Stimulated activated CD4-positive, alpha-beta T cell treated with anti-CD3 and anti-CD28 coated beads, TNF-alpha, amount 100 ng/mL, for 24 hours (primary cell): ENCODE measurements at regions not wholly inside any gene's neighbourhood (a gene's known extent, or its start where the extent isn't known, plus 50 kb on each side); places are given as distances from the start of the nearest gene placed in this dataset.

ENCODE experiments used
- DNase-seq, 3 experiments: peaks; one replicate each; pipeline ENCODE4 v3.0.0-alpha.2; 2020; ENCODE audit warnings: low read depth in 3 of 3

DNA sequence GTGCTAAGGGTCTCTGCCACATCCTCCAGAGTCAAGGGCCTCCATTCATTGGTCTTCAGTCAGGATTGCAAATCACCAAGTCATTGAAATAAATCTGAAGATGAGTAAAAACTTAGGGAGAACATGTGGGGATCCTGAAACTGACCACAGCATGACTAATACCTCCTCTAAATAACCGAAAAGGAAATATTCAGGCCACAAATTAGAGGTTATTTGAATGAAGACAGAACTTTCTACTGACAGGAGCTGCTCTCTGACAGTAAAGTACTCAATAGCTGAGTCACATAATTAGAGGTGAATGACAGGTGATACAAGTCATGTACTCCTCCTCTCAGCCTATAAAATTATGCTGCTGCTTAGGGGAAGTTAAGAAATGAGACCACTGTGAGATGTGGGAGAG, 240.2 kb upstream of the F9 start:
- no peak for DNase-seq

DNA sequence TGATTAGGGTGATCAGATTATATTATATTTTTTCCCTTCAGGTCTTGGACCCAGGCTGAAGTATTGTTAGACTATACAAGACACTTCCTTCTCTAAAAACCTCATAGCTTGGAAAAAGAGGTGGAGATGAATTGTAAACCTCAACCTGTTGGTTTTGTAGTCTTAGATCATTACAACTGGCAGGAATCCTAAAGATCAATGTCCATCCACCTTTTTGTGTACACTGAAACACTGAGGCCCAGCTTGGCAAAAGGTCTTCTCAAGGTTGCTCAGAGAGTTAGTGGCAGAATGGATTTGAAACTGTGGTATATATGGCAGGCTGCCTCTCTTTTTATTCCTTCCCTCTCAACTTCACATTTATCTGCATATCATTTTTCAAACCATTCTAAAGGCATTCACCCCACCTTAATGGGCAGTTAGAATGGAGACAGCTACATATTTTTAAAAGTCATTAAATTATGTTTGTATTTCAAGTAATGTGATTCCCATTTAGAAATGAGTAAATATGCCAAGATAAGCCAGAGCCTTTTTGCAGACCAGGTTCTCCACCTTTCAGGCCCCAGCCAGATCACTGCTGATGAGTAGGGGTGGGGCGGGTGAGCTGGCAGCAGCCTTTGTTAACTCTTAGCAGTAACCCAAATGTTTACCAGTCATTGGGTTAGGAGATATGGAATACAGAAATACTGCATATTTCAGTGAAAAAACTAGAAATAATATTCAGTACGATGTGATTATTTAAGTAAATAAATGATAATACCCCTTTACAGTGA, 243.2 kb upstream of the F9 start:
- no peak for DNase-seq

DNA sequence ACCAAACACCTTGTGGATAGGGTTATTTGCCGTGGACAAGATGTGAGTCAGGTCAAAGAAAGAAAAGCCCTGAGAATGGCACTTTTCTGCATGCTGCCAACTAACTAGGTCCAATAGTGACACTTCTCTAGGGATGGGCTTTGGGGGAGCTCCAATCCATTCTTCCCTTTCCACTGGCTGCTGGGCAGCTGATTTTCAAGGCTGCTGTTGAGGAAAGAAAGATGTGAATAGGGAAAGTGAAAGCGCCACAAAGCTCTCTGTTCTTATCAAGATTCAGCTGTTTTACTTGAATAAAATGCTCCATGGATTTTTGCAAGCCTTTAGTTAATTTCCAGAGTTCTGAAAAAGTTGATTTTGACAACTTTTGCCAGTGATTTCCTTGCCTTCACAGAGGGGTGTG, 244.2 kb upstream of the F9 start:
- DNase-seq, result no peak

DNA sequence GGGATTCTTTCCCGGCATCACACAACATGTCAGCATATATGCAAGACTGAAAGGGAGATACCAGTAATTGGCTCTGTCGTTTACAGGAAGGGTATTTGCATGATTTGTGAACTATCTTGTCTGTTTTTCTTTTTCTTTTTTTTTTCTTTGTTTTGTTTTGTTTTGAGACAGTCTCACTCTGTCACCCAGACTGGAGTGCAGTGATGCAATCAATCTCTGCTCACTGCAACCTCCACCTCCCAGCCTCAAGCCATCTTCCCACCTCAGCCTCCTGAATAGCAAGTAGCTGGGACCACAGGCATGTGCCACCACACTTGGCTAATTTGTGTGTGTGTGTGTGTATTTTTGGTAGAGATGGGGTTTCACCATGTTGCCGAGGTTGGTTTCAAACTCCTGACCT, 262.7 kb upstream of the F9 start:
- no peak for DNase-seq

DNA sequence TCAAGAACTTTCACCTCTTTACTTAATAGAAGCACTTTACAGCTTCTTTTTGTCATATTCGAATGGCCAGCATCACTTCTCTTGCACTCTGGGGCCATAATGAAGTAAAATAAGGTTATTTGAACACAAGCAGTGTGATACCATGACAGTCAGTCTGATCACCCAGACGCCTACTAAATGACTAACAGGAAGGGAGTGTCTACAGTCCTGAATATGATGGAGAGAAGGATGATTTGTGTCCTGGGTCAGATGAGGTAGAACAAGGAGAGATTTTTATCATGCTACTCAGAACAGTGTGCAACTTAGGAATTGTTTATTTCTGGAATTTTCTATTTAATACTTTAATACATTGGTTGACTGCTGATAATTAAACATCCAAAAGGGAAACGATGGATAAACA, 284.2 kb upstream of the F9 start:
- no peak for DNase-seq

DNA sequence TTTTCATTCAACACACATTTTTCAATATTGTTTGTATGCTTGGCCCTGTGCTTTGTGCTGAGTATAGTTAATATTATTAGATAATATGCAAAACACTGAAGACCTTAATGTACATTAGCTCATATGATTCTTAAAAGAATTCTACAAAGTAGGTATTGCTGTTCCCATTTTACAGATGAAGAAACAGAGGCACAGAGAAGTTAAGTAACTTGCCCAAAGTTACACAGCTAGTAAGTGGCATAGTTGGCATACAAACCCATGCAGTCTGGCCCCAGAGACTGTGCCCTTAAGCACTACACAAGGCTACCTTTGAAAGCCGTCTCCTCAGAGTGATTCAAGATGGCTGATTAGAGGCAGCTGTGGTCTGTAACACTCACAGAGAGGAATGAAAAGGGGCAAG, 293.4 kb upstream of the F9 start:
- DNase-seq, result no peak

DNA sequence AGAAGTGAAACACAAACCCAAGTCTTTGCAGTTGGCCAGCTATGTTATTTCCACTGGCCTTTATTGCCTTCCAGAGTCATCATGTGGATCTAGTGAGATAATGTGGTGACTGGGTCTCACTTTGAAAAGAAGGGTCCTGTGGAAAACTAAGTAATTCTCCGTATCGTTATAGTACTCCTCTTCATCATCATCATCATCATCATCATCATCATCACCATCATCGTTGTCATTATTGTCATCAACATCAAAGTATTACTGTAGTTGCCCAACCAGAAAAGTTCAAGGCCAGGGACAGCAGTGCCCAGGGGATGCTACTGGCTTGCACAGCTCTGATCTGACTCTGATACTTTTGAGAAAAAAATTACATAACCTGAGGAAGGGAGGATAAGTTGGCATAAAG, 295.6 kb upstream of the F9 start:
- no peak for DNase-seq

DNA sequence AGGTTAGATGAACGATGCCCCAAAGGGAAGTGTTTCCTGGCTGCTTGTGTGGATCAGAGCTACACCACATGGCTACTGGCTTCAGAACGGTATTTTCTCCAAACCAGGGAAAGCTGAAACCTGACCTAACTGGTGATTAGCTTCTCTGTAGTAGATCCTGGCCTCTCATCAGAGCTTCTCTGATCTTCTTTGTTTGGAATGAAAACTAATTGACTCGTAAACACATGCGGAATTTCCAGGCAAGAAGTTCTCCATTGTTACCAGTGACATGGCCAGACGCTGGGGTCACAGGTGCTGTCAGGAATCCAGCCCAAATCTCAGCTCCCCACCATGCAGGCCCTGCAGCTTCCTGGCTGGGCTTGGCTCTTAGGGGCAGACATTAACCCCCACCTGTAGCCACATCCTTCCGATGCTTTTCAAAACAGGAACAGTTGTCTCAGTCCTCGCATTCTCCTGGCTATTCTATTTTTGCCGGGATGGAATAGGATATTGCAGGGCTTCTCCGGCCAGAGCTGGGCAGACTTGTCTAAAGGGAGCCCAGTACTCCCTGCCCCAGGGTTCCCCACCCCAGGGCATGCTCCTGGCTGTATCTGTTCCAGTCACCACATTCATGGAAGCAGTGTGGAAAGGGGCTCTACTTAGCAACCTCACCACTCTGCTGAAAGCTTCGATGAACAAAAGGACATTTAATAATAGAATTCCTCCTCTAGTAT, 305.4 kb upstream of the F9 start:
- no peak for DNase-seq

DNA sequence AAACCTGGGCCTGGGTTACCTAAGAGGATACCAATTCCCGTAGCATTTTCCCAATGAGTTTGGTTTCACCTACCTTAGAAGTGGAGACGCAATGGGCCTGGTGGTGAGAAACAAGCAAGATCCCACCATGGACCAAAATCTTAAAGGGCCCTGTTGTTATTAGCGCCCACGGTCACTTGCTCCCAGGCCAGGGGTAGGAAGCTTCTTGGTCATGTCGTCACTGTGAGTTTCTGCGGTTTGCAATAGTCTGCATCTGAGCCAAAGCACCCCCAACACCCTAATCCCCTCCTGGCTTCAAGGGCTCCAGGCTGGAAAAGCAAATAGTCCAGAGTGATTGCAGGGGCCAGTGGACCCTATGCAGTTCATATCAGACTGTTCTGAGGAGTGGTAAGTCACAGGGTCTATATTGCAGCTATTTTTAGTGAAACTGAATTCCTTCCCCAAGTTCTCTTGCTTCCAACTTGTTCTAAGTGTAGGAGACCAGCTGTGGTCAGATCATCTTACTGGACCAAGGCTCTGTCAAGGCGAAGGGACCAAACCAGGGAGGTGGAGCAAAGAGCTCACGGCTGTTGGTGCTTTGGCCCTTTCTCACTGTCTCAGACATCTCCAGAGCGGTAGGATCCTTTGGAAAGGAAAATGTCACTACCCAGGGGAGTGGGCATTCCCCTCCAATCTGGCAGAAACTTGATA, 307.9 kb upstream of the F9 start:
- DNase-seq, result no peak

DNA sequence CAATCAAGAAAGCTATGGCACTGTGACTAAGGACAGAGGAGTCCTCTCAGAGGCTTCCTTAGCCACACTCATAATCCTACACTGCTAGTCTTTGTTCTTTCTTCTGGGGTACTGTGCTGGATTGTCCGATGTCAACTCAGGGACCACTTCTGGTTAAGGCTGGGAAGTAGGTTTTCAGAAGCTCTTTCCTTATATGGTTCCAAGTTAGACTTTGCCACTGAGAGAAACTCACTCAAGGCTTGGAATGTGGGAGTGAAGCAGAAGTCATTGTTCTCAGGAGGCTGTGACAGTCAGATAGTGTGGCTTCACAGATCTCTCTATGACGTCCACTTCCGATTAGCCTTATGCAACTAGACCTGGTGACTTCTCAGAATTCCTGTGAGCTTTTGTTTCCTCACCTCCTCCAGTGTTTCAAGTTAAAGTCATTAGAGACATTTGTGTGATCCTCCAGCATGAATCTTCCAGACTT, 317.3 kb upstream of the F9 start:
- no peak for DNase-seq

DNA sequence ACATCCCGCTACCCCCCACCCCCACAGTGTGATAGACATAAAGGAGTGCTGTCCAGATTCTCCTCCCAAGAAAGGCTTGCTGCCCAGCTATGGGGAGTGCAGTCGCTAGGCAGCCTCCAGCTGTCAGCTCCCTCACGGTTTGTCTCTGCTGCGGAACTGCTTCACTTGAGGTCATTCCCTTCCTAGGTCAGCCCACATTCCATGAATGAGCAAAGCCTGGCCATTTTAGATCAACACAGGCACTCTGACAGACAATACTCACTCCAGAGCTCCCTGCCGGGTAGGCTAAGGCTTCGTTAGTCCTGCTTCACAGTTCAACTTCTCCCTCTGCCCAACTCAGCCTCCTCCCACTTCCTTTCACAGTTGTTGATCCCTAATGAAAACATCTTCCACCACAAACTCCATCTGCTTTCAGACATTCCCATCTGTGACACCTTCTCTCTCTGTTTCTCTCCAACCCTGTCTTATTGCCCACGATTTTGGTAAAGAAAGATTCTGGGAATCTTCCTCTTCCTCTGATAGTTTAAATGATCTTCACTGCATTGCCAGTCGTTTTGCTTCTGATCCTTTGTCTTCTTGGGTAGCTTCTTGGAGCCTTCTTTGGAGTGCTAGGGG, 318.9 kb upstream of the F9 start:
- DNase-seq, result no peak

DNA sequence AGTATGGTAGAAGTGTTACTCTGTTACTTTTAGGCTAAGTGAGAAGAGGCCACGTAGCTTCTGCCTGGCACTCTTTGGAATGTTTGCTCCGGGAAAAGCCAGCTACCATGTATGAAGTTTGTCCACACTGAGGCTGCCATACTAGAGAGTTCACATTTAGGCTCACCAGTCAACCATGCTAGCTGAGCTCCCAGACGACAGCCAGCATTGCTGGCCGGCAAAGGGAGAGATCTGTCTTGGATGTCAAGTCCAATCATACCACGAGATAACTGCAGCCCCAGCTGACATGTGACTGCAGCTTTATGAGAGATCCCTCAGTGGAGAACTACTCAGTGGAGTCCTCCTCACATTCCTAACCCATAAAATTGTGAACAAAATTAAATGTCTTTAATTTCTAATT, 321.2 kb upstream of the F9 start:
- DNase-seq, result no peak

DNA sequence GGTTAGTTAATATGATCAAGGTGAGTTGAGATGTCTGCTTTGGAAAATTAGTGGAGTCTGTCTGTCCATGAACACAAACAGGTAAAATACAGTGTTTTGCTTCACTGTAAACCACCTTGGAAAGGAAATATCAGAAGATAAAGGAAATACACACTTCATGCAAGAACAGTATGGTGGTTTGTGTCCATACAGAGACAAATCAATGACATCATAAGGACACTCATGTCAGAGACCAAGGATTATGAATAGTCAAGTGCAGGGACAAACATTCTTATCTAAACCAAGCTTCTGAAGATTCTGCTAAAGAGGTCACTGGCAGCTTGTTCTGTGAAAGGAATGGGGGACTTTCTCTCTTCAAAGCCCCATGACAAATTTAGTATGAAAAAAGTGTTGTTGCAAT, 322.9 kb upstream of the F9 start:
- DNase-seq, result no peak

DNA sequence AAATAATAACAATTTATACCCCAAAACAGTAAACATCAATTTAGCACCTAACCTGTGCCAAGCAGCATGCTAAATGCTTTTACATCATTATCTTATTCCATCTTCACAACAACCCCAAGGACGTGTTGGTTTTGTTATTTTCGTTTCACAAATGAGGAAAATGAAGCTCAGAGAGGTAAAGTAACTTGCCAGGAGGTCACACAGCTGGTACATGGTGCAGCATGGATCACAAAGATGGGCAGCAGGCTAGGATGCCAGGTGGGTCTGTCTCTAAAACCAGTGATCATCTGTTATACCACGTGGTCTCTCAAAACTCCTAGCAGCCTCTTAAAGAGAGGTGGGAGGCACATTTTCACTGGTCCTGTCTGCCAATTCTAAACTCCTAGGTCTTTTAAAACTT, 323.6 kb upstream of the F9 start:
- no peak for DNase-seq

DNA sequence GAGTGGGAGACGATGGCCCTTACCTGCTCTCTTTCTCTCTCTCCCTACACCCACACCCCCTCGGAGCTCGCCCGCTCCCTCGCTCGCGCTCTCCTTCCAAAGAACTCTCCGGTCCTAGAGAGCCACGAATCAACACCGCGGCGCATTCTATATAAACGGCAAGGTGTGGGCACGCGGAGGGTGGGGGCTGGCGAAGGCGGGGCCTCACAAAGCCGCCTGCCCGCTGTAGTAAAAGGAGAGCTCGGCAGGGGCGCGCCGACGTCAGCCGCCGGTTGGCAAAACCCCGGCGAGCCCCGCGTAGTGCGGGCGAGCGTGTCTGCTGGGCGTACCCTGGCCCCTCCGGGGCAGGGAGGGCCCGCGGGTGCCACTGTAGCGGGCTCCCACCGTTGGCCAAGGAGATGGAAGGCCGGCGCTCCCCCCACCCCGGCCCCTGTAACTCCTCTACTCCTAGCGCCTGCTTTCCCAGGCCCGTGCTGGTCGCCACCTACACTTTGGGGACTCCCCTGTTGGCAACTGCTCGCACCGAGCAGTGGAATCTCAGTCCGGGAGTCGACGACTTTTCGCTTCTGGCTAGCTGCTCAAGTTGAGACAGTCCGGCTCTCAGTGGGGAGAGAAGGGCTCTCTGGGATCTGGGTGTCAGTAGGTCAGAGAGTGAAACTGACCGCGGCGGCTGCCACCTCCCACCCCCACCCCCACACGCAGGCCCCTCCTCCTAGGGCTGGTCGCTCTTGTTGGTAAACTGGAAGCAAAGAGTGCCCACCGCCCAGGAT, 325.5 kb upstream of the F9 start:
- no peak for DNase-seq

DNA sequence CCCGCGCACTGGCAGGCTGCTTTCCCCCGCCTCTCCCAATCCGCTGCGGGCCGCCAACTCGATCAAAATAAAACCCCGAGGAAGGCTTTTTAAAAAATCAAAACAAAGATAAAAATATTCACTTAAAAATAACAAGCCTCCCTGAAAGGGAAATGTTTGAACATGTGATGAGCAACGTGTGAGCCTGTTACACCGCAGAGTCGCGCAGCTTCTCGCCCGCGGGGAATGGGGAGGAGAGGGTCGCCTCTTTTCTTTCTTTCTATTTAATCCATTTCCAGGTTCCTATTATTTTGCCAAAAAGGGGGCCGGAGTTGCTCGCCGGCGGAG, 326.0 kb upstream of the F9 start:
- DNase-seq, result no peak

DNA sequence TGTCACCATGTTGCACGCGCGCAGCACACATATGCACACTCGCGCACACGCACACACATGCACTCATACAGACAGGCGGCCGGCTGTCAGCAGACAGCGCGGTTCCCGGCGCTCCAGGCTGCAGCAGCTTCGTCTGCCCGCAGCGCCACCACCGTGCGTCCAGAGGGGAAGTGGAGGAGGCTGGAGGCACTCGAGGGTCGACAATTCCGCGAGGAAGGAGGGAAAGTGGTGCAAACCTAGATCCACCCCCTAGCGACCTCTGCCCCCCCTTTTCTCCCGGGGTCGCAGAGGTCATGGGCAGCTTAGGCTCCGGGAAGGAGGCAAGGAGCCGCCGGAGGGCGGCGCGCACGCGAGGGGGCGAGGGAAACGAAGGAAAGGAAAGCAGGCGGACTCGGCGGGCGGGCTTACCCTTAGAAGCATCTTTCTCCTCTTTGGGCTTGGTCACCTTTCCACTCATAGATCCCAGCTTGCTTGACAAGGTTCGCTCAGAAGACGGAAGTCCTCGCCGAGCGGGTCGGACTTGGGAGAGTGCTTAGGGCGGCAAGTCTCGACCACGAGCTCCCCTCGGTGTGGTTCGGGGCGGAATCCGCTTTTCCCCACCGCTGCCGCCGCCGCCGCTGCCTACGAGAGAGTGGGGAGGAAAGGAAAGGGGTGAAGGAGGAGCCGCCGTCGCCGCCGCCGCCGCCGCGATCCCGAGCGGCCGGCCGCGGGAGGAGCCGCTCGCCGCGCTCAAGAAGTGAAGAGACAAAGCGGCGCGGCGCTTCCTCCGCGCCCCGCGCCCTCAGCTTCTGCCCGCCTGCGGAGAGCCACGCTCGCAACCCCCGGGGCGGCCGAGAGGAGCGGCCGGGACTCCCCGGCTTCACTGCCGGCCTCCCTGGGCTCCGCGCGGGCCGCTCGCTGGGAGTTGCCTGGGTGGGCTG, 326.6 kb upstream of the F9 start:
- DNase-seq, result no peak

DNA sequence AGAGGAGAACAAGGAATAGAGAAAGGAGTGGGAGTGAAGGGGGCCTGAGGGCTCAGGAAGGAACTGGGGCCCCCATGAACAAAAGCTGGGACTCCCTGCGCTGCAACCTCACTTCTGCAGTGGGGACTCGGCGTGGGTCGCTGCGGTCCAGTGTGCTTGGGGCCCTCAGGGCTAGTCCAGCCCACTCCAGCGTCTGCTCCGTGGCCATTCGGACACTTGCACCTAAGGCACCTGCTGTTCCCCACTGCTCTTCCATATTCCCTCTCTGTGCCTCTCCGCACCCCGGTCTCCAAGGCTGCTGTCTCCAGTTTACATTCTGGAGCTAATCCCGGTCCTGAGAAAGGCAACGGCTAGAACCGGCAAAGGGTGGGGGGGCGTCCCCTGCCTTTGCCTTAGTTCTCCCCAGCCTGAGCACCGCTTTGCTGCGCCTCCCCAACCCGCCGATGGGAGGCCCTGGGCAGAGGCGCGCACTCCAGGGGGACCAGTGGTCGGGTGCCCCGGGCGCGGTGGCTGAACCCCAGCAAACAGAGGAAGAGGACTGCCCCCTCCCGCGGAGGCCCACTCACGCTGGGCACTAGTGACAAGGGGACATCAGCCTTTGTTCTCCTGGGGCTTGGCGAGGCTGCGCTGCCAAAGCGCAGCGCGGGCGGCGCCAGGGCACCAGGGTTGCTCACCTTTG, 327.7 kb upstream of the F9 start:
- DNase-seq, result no peak

DNA sequence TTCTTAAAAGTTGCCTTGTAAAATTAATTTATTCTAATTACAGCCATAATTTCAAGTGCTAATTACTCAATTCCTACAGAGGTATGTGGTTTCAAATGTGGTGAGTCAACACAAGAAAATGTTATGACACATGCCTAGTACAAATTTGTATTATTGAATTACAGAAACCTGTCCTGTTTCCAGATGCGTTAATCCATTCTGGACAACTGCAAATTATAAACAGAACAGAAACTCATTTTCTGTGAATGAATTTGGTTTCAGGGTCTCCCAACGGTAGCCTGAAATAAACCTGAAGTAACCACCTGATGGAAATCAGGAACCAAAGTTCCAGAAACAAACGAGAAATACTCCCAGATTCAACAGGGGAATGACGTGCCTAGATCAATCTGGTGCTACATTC, 328.6 kb upstream of the F9 start:
- no peak for DNase-seq

DNA sequence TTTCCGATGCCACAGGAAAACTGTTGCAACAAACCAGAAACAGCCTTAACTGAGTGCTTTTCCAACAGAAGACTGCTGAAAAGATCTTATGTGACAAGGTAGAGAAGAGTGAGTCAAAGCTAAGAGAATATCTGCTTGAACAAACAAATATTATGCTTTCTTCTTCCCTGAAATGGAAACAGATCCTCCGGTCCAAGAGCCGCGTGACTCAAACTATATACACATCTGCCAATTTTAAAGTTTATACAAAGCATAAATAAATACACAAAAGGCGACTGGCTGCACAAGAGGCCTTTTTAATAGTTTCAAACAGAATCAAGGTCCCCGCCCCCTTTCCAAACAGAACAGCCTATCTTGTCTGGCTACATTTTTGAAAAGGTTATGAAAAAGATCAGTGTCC, 329.7 kb upstream of the F9 start:
- no peak for DNase-seq
